Upper lobe of right lung (tissue), 1 donor: ENCODE measurements at regions not wholly inside any gene's neighbourhood (a gene's known extent, or its start where the extent isn't known, plus 50 kb on each side); places are given as distances from the start of the nearest gene placed in this dataset.
"Not testable (repeated sequence)": the region's sequence is repeated elsewhere in the genome, so short reads cannot be mapped to it uniquely, and the experiment has no call there.

Experiments
- ATAC-seq: fragments of 200-7000 bp; cut with Tn5 transposase; one replicate; pipeline ENCODE4 v1.9.1; 2020; ENCODE audit warnings: mild to moderate bottlenecking, moderate library complexity
- DNase-seq: peaks from one replicate; pipeline ENCODE4 v3.0.0-alpha.2; 2020
- H3K27ac ChIP-seq: fragments of 200-600 bp; one replicate; pipeline ENCODE4 v1.8.0; 2022
- H3K27me3 ChIP-seq: fragments of 200-600 bp; one replicate; pipeline ENCODE4 v1.8.0; 2022; ENCODE audit warnings: mild to moderate bottlenecking
- H3K36me3 ChIP-seq: fragments of 200-600 bp; one replicate; pipeline ENCODE4 v1.8.0; 2022
- H3K4me1 ChIP-seq: fragments of 200-600 bp; one replicate; pipeline ENCODE4 v1.8.0; 2022
- H3K4me3 ChIP-seq: fragments of 200-600 bp; one replicate; pipeline ENCODE4 v1.8.0; 2022; ENCODE audit warnings: mild to moderate bottlenecking
- H3K9me3 ChIP-seq: fragments of 200-600 bp; one replicate; pipeline ENCODE4 v1.8.0; 2022
- intact Hi-C: fragments of 100-400 bp; cut with DNase I; formaldehyde crosslinking; loops from one replicate; pipeline ENCODE4 v1.11.0; 2022
- TF ChIP-seq, protein P1 (sequence below): fragments of 200-600 bp; IDR thresholded peaks from one replicate; pipeline ENCODE4 v1.8.0; 2022; ENCODE audit warnings: antibody characterized with exemption
- donor health status: DM: no; HTN: yes; CAD: no; lungs with severe emphysema.

DNA sequence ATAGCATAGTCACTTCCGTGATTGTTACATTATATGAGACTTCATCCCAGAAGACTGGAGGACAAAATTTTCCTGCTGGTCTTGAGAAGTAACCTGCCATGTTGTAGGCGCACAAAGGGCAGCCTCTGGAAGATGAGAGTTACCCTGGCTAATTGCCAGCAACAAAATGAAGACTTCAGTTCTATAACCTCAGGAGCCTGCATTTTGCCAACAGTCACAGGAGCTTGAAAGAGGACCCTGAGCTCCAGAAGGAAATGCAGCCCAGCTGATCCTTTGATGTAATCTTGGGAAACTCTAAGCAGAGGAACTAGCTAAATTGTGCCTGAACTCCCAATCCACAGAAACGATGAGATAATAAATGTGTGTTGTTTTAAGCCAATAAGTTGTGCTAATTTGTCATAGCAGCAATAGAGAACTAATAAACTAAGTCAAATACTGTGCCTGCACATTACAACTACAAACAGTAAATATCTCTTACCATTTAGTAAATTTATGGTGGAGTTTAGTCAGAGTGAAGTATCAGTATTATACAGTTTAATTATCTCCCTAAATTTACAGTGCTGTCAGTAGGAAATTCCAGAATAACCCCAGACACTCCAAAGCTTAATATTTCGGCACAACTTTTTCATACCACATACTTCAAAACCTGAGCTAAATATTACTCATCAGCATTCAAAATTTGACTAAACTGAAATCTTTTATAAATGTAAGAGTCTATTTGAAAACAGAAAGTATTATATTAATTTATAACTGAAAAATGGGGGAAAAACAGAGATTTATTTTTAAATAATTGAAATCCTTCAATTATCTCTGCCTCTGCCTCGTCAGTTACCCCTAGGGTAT, 90.1 kb upstream of the MAPK10 start:
- H3K9me3 ChIP-seq, result no peaks in the 10 kb centered on the region
- H3K4me1 ChIP-seq, result no peaks in the 10 kb centered on the region
- no peaks in the 10 kb centered on the region for H3K27me3 ChIP-seq
- H3K27ac ChIP-seq, result no peak overlapping the region
- H3K4me3 ChIP-seq, result no peak overlapping the region
- no peaks in the 10 kb centered on the region for H3K36me3 ChIP-seq
- no peak for ATAC-seq
- intact Hi-C loops, result no loop called here
- DNase-seq, result no peak
- TF ChIP-seq, protein P1, sequence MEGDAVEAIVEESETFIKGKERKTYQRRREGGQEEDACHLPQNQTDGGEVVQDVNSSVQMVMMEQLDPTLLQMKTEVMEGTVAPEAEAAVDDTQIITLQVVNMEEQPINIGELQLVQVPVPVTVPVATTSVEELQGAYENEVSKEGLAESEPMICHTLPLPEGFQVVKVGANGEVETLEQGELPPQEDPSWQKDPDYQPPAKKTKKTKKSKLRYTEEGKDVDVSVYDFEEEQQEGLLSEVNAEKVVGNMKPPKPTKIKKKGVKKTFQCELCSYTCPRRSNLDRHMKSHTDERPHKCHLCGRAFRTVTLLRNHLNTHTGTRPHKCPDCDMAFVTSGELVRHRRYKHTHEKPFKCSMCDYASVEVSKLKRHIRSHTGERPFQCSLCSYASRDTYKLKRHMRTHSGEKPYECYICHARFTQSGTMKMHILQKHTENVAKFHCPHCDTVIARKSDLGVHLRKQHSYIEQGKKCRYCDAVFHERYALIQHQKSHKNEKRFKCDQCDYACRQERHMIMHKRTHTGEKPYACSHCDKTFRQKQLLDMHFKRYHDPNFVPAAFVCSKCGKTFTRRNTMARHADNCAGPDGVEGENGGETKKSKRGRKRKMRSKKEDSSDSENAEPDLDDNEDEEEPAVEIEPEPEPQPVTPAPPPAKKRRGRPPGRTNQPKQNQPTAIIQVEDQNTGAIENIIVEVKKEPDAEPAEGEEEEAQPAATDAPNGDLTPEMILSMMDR, result no peak

DNA sequence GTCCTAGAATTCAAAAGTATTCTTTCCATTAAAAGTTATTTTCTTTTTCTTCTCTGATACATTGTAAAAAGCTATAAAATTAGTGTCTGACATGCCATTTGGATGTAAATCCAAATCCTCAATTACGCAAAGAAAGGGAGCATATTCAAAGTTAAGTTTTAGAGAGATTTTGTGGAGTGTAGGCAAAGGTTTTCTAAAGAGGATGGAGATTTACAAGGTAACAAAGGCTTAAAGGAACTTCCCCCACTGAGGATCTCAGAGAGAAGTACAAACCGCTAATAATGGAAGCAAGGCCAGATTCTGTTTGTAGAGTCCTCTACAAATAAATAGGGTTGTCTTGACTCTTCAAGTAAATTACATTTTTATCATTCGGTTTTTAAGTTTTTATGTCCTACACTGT, 91.0 kb upstream of the MAPK10 start:
- H3K27ac ChIP-seq, result no peak overlapping the region
- H3K4me1 ChIP-seq, result no peaks in the 10 kb centered on the region
- ATAC-seq, result no peak
- H3K4me3 ChIP-seq, result no peak overlapping the region
- no peaks in the 10 kb centered on the region for H3K36me3 ChIP-seq
- H3K27me3 ChIP-seq, result no peaks in the 10 kb centered on the region
- intact Hi-C loops, result no loop called here
- no peak for DNase-seq
- H3K9me3 ChIP-seq, result no peaks in the 10 kb centered on the region
- TF ChIP-seq, protein P1, result no peak

DNA sequence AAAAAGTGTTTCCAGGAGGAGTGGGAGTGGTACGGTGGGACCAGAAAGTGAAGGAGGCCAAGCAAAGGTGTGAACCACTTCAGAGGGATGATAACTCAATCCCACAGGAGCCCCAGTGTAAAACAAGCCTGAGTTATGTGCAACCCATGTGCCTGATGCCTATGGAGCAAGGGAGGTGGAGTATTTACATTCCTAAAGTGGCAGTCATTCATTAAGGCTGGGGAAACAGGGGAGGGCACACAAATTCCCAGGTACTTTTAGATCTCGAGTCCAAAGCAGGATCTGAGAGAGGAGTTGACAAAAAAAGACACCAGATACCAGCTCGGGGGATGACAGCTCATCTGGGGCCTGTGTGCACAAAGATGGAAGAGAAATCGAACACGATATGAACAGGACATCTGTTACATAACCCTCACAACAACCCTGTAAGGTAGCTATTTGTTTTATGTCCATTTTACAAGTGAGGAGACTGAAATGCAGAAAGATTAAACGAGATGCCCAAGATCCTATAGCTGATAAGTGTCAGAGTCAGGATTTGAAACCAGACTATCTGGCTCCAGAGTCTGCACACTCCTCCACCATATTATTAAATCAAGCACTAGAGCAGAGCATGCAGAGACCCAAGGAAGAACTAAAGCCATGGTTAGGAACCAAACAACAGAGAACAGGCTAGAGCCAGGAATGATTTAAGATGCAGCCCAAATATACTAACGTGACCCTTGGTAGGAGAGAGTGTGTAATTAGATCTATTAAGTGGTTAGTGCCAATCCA, 91.9 kb upstream of the MAPK10 start:
- Histone ChIP-seq H3K4me1 (no peaks in the 10 kb centered on the region), H3K4me3 (peak overlapping the region; percentile 3), H3K27ac (no peak overlapping the region), H3K27me3 (no peaks in the 10 kb centered on the region), H3K36me3 (no peaks in the 10 kb centered on the region), H3K9me3 (no peaks in the 10 kb centered on the region)
- no peak for DNase-seq
- intact Hi-C loops, result no loop called here
- TF ChIP-seq, protein P1, result no peak
- peak; percentile 80 for ATAC-seq

DNA sequence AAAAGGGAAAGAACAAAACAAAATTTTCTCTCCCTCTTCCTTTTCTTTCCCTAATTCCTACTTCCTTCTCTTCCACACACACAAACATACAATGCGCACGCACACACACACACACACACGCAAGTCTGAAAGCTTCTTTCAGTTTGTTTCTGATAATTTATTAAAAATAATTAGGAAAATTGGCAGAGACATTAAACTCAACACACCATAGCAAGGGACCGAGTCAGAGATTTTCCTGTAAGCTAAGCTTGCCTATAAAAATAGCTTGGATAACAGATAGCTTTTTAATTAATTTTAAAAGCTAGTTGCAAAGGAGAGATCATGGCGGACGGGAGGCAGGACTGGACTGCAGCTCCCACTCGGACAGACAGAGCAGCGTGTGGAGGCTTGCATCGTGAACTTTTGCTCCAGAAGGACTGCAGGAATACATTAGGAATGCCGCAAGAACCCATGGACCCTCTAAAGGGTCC, 92.6 kb upstream of the MAPK10 start:
- no peaks in the 10 kb centered on the region for H3K27me3 ChIP-seq
- H3K36me3 ChIP-seq, result no peaks in the 10 kb centered on the region
- H3K4me1 ChIP-seq, result no peaks in the 10 kb centered on the region
- H3K4me3 ChIP-seq, result peak overlapping the region; percentile 3
- DNase-seq (no peak), ATAC-seq (no peak)
- H3K9me3 ChIP-seq, result no peaks in the 10 kb centered on the region
- TF ChIP-seq, protein P1, result no peak
- H3K27ac ChIP-seq, result no peak overlapping the region
- intact Hi-C loops, result no loop called here

DNA sequence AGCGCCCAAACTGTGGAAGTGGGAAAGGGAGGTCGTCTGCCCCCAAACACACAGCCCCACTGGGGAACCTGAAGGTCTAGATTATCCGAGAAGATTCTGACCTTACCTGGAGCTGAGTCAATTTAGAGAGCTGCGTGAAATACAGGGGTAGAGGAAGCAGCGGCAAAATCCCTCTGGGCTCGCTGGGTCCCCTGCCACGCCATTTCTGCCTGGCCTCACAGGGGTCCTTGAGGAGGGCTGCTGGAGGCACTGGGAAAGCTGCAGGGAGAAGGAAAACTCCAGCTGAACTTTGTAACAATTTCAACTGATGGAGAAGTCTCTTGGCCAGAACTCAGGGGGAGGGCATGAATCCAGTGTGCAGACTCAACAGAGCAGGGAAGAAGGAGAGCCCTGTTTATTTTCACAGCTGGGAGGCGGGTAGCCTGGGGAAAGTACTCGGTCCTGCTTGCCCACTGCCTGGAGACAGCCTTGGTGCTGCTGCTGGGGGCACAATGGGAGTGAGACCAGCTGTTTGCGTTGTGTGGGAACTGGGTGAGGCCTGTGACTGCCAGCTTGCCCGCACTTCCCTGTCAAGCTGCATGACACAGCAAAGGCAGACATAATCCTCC, 93.2 kb upstream of the MAPK10 start:
- Histone ChIP-seq H3K9me3 (no peaks in the 10 kb centered on the region), H3K4me3 (peak overlapping the region; percentile 3), H3K27ac (no peak overlapping the region), H3K4me1 (no peaks in the 10 kb centered on the region), H3K36me3 (no peaks in the 10 kb centered on the region), H3K27me3 (no peaks in the 10 kb centered on the region)
- DNase-seq (no peak), ATAC-seq (no peak)
- TF ChIP-seq, protein P1, result no peak
- intact Hi-C loops, result no loop called here

DNA sequence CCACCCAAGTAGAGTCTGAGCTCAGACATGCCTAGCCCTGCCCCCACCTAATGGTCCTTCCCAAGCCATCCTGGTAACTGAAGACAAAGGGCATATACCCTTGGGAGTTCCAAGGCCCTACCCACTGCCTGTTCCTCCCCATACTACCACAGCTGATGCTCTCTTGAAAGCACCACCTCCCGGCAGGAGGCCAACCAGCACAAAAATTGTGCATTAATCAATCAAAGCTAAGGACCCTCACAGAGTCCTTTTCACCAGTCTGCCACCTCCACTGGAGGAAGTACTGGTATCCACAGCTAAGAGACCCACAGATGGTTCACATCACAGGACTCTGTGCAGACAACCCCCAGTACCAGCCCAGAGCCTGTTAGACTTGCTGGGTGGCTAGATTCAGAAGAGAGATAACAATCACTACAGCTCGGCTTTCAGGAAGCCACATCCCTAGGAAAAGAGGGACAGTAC, 93.8 kb upstream of the MAPK10 start:
- H3K27me3 ChIP-seq, H3K4me3 ChIP-seq, DNase-seq, intact Hi-C loops, H3K9me3 ChIP-seq, H3K27ac ChIP-seq, H3K36me3 ChIP-seq, ATAC-seq, H3K4me1 ChIP-seq: not testable (repeated sequence)
